GM03348 (cell line): ENCODE measurements at regions not wholly inside any gene's neighbourhood (a gene's known extent, or its start where the extent isn't known, plus 50 kb on each side); places are given as distances from the start of the nearest gene placed in this dataset.

Experiments
- DNase-seq: peaks from one replicate; pipeline ENCODE4 v3.0.0; 2012; ENCODE audit warnings: low spot score

DNA sequence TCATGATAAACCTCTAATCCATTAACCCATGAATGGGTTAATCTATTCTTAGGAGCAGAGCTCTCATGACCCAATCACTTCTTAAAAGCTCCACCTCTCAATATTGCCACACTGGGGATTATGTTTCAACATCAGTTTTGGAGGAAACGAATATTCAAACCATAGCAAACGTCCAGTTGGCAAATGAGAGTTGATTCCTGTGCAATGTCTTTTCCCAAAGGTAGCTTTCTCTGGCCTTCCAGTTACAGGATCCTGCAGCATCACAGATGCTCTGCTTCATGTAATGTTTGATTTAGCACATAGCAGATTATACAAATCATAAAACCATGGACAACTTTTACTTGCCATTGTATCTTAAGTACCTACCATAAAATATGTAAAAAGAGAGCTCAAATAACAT, 481.0 kb downstream of the TNS1 start:
- DNase-seq = no peak

DNA sequence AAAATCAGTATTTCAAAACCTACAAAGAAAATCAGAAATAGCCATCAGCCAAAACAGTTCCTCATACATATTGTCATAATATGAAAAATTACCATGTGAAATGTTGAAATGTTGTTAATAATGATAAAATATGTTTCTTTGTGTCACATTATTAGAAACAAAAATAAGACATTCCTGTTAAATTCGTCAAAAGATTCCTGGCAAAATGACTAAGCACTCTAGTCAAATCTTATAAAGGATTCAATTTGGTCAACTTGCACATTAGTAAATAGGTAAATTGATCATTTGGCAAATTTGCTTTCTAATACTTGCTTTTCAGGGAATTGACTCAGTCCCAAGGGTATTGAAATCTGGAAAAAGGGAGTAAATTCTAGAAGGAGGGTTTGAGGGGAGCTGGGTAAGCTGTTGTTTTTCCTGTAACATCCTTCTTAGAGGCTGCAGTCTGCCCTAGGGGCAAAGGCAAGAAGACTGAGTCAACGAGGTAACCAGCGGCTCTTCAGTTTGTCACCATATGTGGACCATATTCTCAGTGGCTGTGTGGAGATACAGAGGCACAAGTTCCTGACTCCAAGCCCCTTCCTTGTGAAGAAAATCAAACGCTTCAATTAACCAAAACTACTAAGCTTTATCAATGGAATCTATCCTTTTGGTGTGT, 482.3 kb downstream of the TNS1 start:
- peak; percentile 28 for DNase-seq

- no peak for DNase-seq
Measured at GRCh38 chr2:217517402-217517801, 485.4 kb downstream of the TNS1 start.

GRCh38 chr2:217515615-217516309, 487.0 kb downstream of the TNS1 start:
- no peak for DNase-seq

- no peak for DNase-seq
Measured at GRCh38 chr2:217513258-217513657, 489.5 kb downstream of the TNS1 start.

DNA sequence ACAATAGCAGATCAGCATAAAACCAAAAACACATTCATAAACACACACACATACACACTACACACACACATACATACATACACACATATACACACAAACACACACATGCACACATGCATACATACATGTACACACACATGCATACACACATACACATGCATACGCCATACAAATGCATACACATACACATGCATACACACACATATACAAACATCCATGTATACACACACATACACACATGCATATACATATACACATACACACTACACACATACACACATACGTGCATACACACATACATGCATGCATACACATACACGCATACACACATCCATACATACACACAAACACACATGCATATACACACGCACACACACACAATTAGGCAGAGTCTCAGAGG, 490.1 kb downstream of the TNS1 start:
- DNase-seq = no peak

DNA sequence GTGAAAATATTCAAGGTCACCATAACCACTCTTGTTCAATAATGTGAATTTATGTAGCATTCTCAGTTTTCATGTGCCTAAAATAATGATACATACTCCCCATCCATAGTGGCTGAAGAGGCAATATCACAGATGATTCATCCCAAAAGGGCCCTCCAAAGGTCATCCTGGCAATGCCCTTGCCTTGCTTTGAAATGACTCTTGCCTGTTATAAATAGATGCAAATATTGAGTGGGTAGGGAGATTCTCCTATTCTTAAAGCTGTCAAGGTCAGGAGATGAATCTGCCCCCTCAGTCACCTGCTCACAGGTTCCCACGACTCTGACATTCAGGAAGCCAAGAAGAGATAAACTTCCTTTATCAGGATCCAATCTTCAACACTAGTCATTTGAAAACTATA, 490.5 kb downstream of the TNS1 start:
- no peak for DNase-seq

- DNase-seq = no peak
Measured at GRCh38 chr2:217511850-217512249, 490.9 kb downstream of the TNS1 start.

DNA sequence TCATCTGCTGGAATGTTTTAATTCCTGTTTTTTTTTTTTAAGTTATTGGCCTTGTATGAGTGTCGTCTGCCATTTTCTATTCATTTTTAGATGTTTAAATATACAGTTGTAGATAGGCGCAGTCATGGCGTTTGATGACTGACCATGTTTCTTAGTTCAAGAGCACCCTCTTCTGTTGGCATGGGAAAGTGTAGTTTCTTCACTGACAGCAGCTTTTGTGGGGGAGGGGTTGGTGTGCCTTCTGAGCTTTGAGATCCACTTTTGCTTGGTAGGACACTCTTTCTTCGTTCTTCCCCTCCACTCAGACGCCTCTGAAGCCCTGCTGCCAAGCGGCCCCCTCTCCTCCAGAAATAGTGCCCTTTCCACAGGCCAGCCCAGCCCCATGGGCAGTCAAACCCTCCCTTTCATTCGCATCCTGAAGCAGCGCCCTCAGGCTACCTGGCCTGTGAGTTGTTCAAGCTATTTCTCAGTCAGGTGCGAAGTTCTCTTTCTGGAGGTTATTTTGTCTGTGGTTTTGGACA, 492.0 kb downstream of the TNS1 start:
- DNase-seq = peak; percentile 86

- DNase-seq = no peak
Measured at GRCh38 chr2:217505303-217505702, 497.5 kb downstream of the TNS1 start.

- no peak for DNase-seq
Measured at GRCh38 chr2:217501887-217502286, 500.9 kb downstream of the TNS1 start.

DNA sequence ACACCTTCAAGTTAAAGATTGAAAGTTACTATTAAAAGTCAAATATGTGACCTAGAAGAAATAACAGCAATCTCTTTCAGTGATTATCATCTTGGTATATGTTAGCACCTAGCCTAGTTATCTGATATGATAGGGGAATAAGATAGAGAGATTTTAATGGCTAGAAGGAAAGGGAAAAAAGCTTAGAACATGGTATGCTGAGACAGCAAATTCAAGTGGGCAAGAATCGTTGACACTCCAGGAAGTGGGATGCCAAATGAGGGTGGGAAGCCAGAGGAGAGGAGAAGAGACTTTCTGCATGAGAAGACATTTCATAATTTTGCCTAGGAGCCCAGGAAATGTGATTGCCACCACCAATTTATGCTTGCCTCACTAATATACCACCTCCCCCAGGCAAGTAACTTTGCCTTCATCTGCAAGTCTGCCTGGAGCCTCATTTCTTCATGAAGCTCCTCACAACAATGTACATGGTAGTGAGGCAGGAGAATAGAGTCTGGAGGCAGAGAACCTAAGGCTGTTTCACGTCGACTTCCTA, 504.9 kb downstream of the TNS1 start:
- no peak for DNase-seq

DNA sequence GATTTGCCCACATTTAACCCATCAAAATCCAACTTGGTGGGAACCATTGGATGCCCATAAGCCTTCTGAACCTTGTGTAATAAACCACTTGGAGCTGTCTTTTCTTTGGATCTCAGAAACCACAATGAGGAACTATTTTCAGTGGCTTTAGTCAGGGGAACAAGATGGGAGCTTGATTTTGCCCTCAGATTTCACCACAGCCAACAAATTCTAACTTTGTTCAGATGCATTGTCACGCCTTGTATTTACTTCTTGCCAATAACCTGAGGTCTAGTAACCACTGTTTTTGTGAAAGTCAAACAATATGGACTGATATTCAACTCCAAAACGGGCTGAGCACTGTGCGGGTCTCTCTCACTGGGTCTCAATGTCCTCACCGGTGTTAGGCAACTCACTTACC, 508.2 kb downstream of the TNS1 start:
- no peak for DNase-seq

- DNase-seq = no peak
Measured at GRCh38 chr2:217491271-217491670, 511.5 kb downstream of the TNS1 start.

- no peak for DNase-seq
Measured at GRCh38 chr2:217489145-217489960, 513.4 kb downstream of the TNS1 start.

DNA sequence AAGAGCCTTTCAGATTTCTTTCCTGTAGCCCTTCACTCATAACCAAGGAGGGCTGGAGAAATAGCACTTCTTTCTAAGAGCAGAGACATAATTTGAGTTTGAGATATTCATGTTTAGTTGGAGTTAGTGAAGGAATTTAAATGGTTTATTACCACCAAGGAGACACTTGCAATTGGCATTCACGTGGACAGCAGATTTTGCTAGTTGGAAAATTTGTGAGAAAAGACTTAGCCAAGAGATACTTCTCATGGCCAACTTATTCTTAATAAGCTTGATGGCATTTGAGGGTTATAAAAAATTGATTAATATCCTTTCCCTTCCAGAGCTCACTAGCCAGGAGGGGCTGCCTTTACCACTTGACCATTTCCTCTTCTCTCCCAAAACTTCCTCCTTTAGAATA, 518.7 kb downstream of the TNS1 start:
- DNase-seq = no peak

GRCh38 chr2:217482056-217482710, 520.6 kb downstream of the TNS1 start:
- no peak for DNase-seq

- DNase-seq = no peak
Measured at GRCh38 chr2:217481577-217481976, 521.2 kb downstream of the TNS1 start.

GRCh38 chr2:217479566-217479965, 523.2 kb downstream of the TNS1 start:
- DNase-seq = no peak

GRCh38 chr2:217478831-217479455, 523.9 kb downstream of the TNS1 start:
- DNase-seq = no peak

- no peak for DNase-seq
Measured at GRCh38 chr2:217477583-217477982, 525.2 kb downstream of the TNS1 start.

DNA sequence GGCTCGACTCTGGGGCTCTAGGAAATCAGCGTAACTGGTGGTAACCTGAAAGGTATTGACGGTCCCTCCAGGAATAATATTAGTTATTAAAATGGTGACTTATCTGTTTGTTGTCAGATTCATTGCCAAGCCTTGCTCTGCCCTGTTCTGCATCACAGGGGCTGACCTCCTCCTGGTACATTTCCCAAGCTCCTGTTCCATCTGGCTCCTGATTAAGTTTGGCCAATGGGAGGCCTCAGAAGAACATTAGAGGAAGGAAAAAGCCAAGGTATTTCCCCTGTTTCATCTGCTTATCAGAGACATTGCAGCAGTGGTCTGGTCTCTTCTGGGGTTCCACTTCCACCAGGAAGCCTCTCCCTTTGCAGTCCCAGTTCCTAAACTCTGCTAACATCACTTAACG, 527.0 kb downstream of the TNS1 start:
- DNase-seq = no peak
